Activated gamma-delta T cell treated with anti-CD3 and anti-CD28 coated beads, Interleukin-2, amount 50 U/mL, for 16 hours (primary cell): ENCODE measurements at regions not wholly inside any gene's neighbourhood (a gene's known extent, or its start where the extent isn't known, plus 50 kb on each side); places are given as distances from the start of the nearest gene placed in this dataset.
"Not testable (repeated sequence)": the region's sequence is repeated elsewhere in the genome, so short reads cannot be mapped to it uniquely, and the experiment has no call there.

Experiments
- DNase-seq: peaks from one replicate; pipeline ENCODE4 v3.0.0-alpha.2; 2020; ENCODE audit warnings: low read depth

DNA sequence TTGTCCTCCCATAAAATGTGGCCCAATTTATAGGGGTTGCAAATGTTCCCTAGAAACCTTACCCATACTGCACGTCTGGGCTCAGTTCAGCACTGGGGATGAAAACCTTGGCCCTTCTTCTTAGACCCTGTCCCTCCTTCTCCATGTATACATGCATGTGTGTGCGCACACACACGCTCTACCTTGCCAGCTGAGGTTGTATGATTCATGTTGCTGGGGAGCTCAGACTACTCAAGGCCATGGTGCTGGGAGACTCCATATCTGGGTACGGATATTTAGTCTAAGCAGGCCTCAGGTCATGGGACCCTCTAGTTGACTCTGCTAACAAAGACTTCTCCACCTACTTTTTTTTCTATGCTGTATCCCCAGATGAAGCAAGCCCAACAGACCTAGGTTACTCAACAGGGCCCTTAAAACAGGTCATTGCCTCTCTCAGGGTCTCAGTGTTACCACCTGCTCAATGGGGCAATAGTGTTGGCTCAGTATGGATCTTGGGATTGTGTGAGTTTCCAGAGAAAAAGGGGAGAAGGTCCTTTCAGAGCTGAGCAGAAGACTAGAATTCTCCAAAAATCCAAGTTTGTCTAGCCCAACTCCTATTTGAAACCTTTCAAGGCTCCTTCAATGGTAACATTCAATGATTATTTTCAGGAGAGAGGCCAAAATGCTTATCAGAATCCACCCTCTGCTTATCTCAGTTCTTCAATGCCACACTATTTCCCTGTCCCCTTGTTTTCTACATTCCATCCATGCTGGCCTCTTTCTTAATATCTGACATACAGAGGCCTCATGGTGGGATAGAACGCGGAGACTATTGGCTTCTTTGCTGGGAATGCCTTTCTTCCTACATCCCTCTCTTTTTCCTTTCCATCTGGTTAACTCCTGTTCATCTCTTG lies 123.6 kb upstream of the PITX1 start:
- DNase-seq, result no peak

DNA sequence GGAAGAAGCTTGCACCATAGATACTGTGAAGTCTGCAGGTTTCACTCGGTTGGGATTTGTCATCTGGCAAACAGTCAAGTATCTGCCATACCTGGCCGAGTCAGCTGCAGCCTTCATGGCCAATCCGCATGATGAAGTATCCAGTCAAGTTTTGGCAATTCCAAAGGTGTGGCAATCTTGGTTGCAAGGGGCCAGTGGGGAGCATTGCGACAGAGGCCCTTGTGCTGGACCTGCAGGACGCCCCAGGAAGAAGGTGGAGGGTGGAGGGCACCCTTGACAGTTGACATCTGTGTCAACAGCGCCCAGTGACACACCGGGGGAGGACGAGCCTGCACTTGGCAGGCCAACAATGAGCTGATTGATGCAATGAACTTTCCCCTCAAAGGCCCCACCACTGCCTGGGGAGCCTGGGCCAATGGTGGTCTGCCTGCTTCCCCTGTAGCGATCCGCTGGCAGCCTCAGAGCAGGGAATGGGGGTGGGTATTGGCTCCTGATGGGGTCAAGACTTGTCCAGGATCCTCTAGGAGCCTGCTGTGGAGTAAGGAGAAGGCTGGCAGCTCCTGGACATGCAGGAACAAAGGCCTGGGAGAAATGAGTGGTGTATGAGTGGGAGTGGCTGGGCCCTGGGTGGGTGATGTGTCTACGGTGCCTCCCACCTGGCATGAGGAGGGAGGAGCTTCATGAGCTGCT lies 122.8 kb upstream of the PITX1 start:
- no peak for DNase-seq

GRCh38 chr5:135156337-135156714 lies 122.3 kb upstream of the PITX1 start:
- DNase-seq, result no peak

GRCh38 chr5:135155616-135156214 lies 121.7 kb upstream of the PITX1 start:
- no peak for DNase-seq

DNA sequence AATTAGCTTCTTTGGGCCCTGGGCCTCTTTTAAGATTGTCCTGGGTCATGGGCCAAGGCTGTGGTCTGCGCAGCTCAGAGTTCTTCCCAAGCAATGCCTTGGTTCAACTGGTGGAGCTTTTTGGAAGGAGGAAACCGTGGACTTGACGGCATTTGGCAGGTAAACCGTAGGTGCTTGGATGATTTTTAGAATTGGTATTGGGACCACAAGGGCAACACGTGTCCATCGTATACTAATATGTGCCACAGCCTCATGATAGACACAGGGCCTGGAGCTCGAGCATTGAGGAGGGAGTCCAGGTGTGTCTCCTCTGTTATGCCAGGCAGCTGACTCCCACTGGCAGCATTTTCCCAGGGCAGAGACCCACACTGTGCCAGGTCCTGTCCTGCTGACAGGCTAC lies 120.9 kb upstream of the PITX1 start:
- DNase-seq, result no peak

- DNase-seq, result no peak
These were observed 120.2 kb upstream of the PITX1 start for GRCh38 chr5:135154197-135154596.

GRCh38 chr5:135153661-135154060 lies 119.6 kb upstream of the PITX1 start:
- DNase-seq, result no peak

- no peak for DNase-seq
These were observed 119.2 kb upstream of the PITX1 start for GRCh38 chr5:135153259-135153658.

DNA sequence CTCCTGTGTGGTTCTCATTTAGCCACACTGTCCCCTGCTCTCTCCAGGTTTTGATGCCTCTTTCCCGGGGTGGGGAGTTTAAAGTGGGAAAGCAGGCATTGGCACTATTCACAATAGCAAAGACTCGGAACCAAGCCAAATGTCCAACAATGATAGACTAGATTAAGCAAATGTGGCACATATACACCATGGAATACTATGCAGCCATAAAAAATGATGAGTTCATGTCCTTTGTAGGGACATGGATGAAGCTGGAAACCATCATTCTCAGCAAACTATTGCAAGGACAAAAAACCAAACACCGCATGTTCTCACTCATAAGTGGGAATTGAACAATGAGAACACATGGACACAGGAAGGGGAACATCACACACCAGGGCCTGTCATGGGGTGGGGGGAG lies 117.6 kb upstream of the PITX1 start:
- not testable (repeated sequence) for DNase-seq

GRCh38 chr5:135151256-135151655 lies 117.2 kb upstream of the PITX1 start:
- DNase-seq, result no peak

DNA sequence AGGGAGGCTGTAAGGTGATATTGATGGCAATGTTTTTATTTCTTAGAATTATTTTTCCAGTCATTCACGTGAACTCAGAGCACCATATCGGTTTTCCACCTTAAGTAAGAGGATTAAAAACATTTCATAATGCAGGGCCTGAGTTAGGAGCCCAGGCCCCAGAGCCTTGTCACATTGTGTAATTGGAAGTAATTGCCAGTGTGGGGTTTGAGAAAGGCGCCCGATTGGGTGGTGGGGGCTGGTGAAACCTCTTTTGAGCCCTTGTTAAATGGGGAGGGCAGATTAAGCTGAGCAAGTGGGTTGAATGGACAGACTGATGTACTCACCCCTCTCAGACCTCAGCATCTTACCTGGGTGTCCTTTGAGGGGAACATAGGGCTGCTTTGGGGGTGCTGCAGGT lies 116.7 kb upstream of the PITX1 start:
- DNase-seq, result no peak

DNA sequence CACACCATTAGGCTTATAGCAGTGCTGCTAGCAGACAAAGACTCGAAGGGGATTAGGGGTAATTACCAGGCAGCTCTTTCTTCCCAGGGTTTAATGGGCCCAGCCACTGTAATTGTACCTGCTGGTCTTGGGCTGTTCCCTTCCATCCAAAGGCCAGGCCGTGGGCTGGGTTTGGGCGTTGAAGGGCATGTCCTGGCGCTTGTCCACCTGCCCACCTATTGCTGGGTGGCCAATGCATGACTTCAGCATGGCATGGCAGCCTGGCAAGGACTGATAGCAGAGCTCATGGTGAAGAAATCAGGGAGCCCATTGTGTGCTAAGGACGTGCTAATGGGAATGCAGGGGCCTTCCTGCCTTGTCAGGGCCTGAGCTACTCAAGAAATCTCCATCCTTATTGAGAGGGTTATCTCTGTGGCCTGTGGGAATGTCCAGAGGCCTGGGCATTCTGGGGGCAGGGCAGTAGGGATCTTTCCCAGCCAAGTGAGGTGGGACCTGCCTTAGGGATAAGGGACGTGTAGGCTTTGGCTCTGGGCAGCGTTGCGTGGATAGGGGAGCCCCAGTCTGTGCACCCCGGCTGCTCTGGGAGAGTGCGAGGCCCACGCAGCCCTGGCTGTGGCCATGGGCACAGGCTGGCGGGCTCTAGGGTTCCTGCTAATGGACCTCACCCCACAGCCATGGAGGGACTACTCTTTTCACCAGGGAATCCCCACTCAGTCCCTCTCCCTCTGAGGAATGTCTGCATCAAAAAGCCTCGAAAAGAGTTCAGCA lies 116.1 kb upstream of the PITX1 start:
- DNase-seq, result no peak

GRCh38 chr5:135149229-135149955 lies 115.4 kb upstream of the PITX1 start:
- no peak for DNase-seq

- DNase-seq, result no peak
These were observed 113.5 kb upstream of the PITX1 start for GRCh38 chr5:135147294-135148090.

DNA sequence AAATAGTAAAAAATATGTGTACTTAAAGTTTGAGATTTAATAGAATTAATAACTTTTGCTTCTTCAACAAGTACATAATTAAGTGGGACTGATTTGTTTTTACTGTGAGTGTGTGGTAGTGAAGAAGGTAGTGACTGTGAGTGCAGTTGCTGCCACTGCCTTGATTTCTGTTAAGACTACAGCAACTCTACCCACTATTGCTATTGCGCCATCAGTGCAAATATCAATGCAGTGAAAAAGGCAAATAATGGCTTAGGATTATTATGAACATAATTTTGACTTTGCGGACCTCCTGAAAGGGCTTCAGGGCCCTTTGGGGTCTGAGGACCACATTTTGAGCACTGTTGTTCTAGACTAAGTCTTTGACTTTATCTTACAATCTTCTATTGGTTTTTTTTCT lies 112.0 kb upstream of the PITX1 start:
- DNase-seq, result no peak

GRCh38 chr5:135143682-135144081 lies 109.7 kb upstream of the PITX1 start:
- DNase-seq, result not testable (repeated sequence)

DNA sequence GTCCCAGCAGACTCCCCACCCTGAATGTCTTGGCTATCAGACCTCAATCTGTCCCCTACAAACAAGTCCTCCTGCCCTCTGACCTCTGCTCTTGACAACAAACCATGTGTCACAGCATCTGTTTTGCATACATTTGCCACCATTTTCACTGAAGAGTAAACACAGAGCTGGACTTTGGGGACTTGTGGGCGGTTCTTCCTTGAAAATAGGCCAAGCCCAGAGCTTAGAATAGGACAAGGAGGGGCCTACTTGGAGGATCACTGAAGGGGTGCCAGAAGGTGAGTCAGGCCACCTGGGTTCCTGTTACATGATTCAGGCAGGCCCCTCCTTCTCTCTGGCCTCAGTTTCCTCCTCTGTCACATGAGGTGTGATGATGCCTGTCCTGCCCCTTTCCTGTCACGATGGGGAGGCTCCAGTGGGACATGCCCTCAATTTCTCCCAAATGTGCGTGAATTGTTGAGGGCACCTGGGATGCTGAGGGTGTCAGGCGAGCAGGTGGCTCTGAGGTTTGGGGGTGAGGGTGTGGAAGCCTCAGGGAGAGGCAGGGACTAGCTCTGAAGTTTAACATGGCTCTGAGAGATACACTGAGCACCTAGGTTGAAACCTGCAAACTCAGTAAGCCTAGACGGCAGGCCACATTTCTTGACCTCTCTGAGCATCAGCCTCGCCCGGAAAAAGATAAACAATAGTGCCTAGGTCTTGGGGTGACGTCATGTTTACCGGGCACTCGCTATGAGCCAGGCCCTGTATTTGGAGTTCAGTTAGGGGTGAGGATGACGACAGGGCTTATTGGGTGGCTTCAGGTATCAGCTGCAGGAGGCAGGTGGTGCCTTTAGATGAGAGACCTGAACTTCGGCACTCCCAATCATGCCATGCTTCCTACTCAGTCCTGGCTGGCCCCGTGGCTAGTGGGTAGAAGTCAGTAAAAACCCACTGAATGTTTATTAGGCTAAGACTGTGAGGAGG lies 107.6 kb upstream of the PITX1 start:
- no peak for DNase-seq

DNA sequence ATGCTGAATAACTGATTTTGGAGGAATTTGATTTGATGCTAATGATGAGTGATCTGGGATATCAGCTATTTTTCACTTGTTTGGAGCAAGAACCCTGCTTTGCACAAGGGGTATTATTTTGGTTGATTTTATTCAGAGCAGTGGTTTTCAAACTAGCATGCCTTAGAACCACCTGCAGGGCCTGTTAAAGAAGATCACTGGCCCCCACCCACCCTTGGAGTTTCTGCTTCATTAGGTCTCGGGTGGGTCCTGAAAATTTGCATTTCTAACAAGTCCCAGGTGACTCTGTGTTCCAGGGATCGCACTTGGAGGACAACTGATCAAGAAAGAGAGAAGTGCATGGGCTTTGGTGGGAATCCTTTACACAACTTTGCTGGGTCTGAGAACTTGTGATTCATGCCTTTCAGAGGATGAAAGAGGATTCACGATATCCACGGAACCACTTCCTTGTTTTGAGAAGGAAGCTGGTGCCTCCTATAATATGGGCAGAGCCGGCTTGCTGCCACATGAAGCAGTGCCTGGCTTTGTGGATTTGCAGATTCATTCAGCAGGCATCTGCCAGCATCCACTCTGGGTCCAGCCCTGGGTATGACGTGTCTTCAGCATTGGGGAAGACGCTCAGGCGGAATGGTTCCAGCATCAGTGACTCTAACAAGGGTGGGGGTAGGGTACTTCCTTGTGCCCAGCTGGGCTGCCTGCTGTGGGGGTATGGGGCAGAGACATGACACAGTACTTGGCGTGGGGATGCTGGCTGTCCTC lies 106.6 kb upstream of the PITX1 start:
- DNase-seq, result no peak
